ENCODE measurements at regions not wholly inside any gene's neighbourhood (a gene's known extent, or its start where the extent isn't known, plus 50 kb on each side); places are given as distances from the start of the nearest gene placed in this dataset.

DNA sequence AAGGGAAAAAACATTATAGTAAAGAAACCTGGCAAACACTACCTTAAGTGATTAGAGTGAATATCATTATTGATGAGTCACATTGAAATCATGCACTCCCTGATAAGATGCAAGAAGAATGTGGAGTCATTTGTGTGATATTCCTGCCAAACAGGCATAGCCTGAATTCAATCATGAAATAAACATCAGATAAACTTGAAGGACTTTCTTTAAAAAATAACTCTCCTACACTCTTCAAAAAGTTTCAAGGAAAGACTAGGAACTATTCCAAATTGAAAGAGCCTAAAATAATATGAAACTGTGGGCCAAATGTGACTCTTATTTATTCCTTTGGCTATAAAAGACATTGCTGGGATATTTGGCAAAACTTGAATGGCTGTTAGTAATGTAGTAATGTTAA is 625.7 kb upstream of the LMCD1 start:
- no peaks in the 10 kb centered on the region for H3K36me3 ChIP-seq (ENCODE audit: control insufficient read depth, insufficient read depth, low read length)
- TF ChIP-seq, protein P1, sequence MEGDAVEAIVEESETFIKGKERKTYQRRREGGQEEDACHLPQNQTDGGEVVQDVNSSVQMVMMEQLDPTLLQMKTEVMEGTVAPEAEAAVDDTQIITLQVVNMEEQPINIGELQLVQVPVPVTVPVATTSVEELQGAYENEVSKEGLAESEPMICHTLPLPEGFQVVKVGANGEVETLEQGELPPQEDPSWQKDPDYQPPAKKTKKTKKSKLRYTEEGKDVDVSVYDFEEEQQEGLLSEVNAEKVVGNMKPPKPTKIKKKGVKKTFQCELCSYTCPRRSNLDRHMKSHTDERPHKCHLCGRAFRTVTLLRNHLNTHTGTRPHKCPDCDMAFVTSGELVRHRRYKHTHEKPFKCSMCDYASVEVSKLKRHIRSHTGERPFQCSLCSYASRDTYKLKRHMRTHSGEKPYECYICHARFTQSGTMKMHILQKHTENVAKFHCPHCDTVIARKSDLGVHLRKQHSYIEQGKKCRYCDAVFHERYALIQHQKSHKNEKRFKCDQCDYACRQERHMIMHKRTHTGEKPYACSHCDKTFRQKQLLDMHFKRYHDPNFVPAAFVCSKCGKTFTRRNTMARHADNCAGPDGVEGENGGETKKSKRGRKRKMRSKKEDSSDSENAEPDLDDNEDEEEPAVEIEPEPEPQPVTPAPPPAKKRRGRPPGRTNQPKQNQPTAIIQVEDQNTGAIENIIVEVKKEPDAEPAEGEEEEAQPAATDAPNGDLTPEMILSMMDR (IDR thresholded peaks at IDR 0.05; ENCODE audit: insufficient read depth, low read length, poor library complexity, severe bottlenecking), result no peak
- DNase-seq (ENCODE audit: extremely low read depth, insufficient read length), result no peak
- H3K27me3 ChIP-seq (replicated peaks; ENCODE audit: control insufficient read depth, insufficient read depth, low read length), result no peaks in the 10 kb centered on the region
- no peak overlapping the region for H3K4me3 ChIP-seq (replicated peaks; ENCODE audit: low read depth, low read length)

DNA sequence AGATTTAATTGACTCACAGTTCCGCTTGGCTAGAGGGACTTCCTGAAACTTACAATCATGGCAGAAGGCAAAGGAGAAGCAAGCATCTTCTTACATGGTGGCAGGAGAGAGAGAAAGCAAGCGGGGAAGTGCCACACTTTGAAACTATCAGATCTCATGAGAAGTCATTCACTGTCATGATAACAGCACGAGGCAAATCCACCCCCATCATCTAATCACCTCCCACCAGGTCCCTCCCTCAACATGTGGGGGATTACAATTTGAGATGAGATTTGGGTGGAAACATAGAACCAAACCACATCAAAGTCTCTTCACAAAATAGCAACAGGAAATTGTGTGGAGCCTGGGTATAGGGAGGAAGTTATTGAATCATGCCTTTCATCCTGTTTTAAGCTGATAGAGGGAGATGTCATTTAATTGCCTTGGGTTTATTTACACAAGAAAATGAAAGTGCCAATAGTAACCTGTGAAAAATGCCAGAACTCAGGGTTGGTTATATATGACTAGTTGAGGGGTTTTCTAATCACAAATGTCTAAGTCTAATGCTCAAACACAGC is 624.8 kb upstream of the LMCD1 start:
- TF ChIP-seq, protein P1 (IDR thresholded peaks at IDR 0.05; ENCODE audit: insufficient read depth, low read length, poor library complexity, severe bottlenecking), result no peak
- Histone ChIP-seq H3K36me3 (ENCODE audit: control insufficient read depth, insufficient read depth, low read length) (no peaks in the 10 kb centered on the region), H3K27me3 (replicated peaks; ENCODE audit: control insufficient read depth, insufficient read depth, low read length) (no peaks in the 10 kb centered on the region), H3K4me3 (replicated peaks; ENCODE audit: low read depth, low read length) (no peak overlapping the region)
- DNase-seq (ENCODE audit: extremely low read depth, insufficient read length), result no peak

DNA sequence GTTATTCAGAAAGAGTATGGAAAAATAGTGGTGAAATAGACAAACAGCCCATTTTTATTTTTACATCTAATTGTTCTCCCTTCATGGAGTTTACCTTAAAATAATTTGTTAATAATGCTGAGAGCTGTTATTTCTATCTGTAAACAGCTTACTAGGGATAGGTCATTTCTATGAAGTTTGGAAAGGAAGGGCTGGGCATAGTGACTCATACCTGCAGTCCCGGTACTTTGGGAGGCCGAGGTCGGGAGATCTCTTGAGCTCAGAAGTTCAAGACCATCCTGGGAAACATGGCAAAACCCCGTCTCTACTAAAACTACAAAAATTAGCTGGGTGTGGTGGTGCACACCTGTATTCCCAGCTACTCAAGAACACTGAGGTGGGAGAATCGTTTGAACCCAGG is 624.3 kb upstream of the LMCD1 start:
- Histone ChIP-seq H3K27me3 (replicated peaks; ENCODE audit: control insufficient read depth, insufficient read depth, low read length) (no peaks in the 10 kb centered on the region), H3K36me3 (ENCODE audit: control insufficient read depth, insufficient read depth, low read length) (no peaks in the 10 kb centered on the region), H3K4me3 (replicated peaks; ENCODE audit: low read depth, low read length) (no peak overlapping the region)
- TF ChIP-seq, protein P1 (IDR thresholded peaks at IDR 0.05; ENCODE audit: insufficient read depth, low read length, poor library complexity, severe bottlenecking), result no peak
- no peak for DNase-seq (ENCODE audit: extremely low read depth, insufficient read length)

DNA sequence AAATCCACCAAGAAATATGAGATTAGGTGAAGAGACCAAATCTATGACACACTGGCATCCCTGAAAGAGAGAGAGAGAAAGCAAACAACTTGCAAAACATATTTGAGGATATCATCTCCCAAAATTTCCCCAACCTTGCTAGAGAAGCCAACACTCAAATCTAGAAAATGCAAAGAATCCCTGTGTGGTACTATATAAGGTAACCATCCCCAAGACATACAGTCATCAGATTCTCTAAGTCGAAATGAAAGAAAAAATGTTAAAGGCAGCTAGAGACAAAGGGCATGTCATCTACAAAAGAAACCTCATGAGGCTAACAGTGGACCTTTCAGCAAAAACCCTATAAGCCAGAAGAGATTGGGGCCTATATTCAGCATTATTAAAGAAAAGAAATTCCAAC is 622.1 kb upstream of the LMCD1 start:
- no peaks in the 10 kb centered on the region for H3K36me3 ChIP-seq (ENCODE audit: control insufficient read depth, insufficient read depth, low read length)
- no peaks in the 10 kb centered on the region for H3K27me3 ChIP-seq (replicated peaks; ENCODE audit: control insufficient read depth, insufficient read depth, low read length)
- no peak for DNase-seq (ENCODE audit: extremely low read depth, insufficient read length)
- TF ChIP-seq, protein P1 (IDR thresholded peaks at IDR 0.05; ENCODE audit: insufficient read depth, low read length, poor library complexity, severe bottlenecking), result no peak
- no peak overlapping the region for H3K4me3 ChIP-seq (replicated peaks; ENCODE audit: low read depth, low read length)

DNA sequence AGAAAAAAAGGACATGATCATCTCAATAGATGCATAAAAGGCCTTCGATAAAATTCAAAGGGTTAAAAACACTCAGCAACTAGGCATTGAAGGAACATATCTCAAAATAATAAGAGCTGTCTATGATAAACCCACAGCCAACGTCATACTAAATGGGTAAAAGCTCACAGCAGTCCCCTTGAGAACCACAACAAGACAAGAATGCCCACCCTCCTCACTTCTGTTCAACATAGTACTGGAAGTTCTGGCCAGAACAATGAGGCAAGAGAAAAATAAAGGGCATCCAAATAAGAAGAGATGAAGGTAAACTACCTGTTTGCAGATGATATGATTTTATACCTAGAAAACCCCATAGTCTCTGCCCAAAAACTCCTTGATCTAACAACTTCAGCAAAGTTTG is 619.7 kb upstream of the LMCD1 start:
- TF ChIP-seq, protein P1 (IDR thresholded peaks at IDR 0.05; ENCODE audit: insufficient read depth, low read length, poor library complexity, severe bottlenecking), result no peak
- Histone ChIP-seq H3K27me3 (replicated peaks; ENCODE audit: control insufficient read depth, insufficient read depth, low read length) (no peaks in the 10 kb centered on the region), H3K36me3 (ENCODE audit: control insufficient read depth, insufficient read depth, low read length) (no peaks in the 10 kb centered on the region), H3K4me3 (replicated peaks; ENCODE audit: low read depth, low read length) (no peak overlapping the region)
- DNase-seq (ENCODE audit: extremely low read depth, insufficient read length), result no peak

DNA sequence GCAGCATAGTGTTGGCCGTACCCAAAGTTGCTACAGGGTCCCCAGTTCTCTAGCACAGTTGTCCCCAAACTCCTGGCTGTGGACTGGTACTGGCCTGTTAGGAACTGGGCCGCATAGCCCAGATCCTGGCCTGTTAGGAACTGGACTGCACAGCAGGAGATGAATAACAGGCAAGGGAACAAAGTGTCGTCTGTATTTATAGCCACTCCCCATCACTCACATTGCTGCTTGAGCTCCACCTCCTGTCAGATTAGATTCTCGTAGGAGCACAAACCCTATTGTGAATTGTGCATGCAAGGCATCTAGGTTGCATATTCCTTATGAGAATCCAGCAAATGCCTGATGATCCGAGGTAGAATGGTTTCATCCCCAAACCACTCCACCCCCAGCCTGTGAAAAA is 604.0 kb upstream of the LMCD1 start:
- TF ChIP-seq, protein P1 (IDR thresholded peaks at IDR 0.05; ENCODE audit: insufficient read depth, low read length, poor library complexity, severe bottlenecking), result no peak
- no peak overlapping the region for H3K4me3 ChIP-seq (replicated peaks; ENCODE audit: low read depth, low read length)
- no peak for DNase-seq (ENCODE audit: extremely low read depth, insufficient read length)
- no peaks in the 10 kb centered on the region for H3K27me3 ChIP-seq (replicated peaks; ENCODE audit: control insufficient read depth, insufficient read depth, low read length)
- H3K36me3 ChIP-seq (ENCODE audit: control insufficient read depth, insufficient read depth, low read length), result no peaks in the 10 kb centered on the region
